PC-9 (cell line): ENCODE measurements at regions not wholly inside any gene's neighbourhood (a gene's known extent, or its start where the extent isn't known, plus 50 kb on each side); places are given as distances from the start of the nearest gene placed in this dataset.

Source experiments
- EZH2 ChIP-seq: fragments of 200-600 bp; sonication (generic); IDR thresholded peaks from 2 replicates; pipeline ENCODE4 v1.8.0; 2017; ENCODE audit warnings: antibody characterized with exemption, low read depth
- TF ChIP-seq, protein P1 (sequence below): fragments of 200-600 bp; sonication (generic); conservative IDR thresholded peaks from 2 replicates; pipeline ENCODE4 v1.6.1; 2017; ENCODE audit warnings: mixed run types, antibody characterized with exemption, mild to moderate bottlenecking, moderate library complexity

DNA sequence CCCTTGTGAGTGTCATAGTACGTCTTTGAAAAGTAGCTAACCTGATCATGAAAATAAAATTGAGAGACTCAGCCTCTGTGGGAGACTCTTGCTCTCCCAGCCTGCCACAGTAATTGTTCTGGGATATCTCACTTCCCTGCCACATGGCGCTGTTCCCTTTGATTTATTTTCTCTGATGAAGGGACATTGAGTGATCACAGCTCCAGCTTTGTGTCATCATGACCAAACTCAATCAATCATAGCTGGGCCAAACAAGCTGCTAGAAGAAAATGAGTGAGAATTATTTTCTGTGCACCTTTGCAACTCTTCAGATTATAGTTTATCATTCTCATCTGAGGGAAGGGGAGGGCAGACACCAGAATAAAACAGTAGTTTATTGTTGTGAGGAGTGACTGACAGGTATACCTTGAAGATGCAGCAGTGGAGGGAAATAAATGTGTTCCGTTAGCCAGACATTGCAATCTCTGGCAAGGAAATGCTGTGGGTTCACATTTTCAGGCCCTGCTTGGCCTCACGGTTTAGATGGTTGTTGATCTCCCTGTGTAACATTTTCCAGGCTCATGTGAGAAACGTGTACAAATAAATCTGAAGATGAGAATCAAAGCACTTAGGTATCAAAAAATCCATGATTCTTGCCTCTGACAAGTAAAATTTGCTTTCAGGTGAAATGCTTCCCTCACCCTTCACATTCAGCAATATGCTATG lies 174.7 kb upstream of the FBXL17 start:
- TF ChIP-seq, protein P1, sequence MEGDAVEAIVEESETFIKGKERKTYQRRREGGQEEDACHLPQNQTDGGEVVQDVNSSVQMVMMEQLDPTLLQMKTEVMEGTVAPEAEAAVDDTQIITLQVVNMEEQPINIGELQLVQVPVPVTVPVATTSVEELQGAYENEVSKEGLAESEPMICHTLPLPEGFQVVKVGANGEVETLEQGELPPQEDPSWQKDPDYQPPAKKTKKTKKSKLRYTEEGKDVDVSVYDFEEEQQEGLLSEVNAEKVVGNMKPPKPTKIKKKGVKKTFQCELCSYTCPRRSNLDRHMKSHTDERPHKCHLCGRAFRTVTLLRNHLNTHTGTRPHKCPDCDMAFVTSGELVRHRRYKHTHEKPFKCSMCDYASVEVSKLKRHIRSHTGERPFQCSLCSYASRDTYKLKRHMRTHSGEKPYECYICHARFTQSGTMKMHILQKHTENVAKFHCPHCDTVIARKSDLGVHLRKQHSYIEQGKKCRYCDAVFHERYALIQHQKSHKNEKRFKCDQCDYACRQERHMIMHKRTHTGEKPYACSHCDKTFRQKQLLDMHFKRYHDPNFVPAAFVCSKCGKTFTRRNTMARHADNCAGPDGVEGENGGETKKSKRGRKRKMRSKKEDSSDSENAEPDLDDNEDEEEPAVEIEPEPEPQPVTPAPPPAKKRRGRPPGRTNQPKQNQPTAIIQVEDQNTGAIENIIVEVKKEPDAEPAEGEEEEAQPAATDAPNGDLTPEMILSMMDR = no peak
- no peak for TF ChIP-seq EZH2
